RPMI7951 (cell line): ENCODE measurements at regions not wholly inside any gene's neighbourhood (a gene's known extent, or its start where the extent isn't known, plus 50 kb on each side); places are given as distances from the start of the nearest gene placed in this dataset.
A peak's percentile ranks its signal among the peaks of the same experiment; 100 is the strongest.

Experiments
- DNase-seq: peaks from one replicate; pipeline ENCODE4 v3.0.0-alpha.2; 2012; ENCODE audit warnings: low read depth

GRCh38 chr6:142561511-142562265 is 259.9 kb downstream of the ADGRG6 start:
- no peak for DNase-seq

- DNase-seq: no peak
Measured at GRCh38 chr6:142562865-142563264, 261.1 kb downstream of the ADGRG6 start.

GRCh38 chr6:142566628-142567396 is 265.0 kb downstream of the ADGRG6 start:
- DNase-seq: peak; percentile 55

GRCh38 chr6:142567461-142567860 is 265.7 kb downstream of the ADGRG6 start:
- DNase-seq: no peak

- no peak for DNase-seq
Measured at GRCh38 chr6:142568857-142569597, 267.2 kb downstream of the ADGRG6 start.

- DNase-seq: no peak
Measured at GRCh38 chr6:142569676-142570075, 267.9 kb downstream of the ADGRG6 start.

- no peak for DNase-seq
Measured at GRCh38 chr6:142570221-142570671, 268.4 kb downstream of the ADGRG6 start.

GRCh38 chr6:142592876-142593275 is 291.1 kb downstream of the ADGRG6 start:
- peak; percentile 23 for DNase-seq

- DNase-seq: no peak
Measured at GRCh38 chr6:142597836-142598235, 296.0 kb downstream of the ADGRG6 start.

- no peak for DNase-seq
Measured at GRCh38 chr6:142601427-142601826, 299.6 kb downstream of the ADGRG6 start.

- no peak for DNase-seq
Measured at GRCh38 chr6:142602972-142603371, 301.2 kb downstream of the ADGRG6 start.

- DNase-seq: peak; percentile 63
Measured at GRCh38 chr6:142605922-142606485, 304.2 kb downstream of the ADGRG6 start.

GRCh38 chr6:142612956-142613355 is 311.1 kb downstream of the ADGRG6 start:
- DNase-seq: no peak

- DNase-seq: peak; percentile 45
Measured at GRCh38 chr6:142613981-142614380, 312.2 kb downstream of the ADGRG6 start.

- DNase-seq: no peak
Measured at GRCh38 chr6:142617158-142617557, 315.4 kb downstream of the ADGRG6 start.

GRCh38 chr6:142621822-142622221 is 320.0 kb downstream of the ADGRG6 start:
- DNase-seq: no peak

- DNase-seq: no peak
Measured at GRCh38 chr6:142624978-142625715, 319.8 kb downstream of the HIVEP2 start.

GRCh38 chr6:142627474-142627873 is 317.5 kb downstream of the HIVEP2 start:
- DNase-seq: peak; percentile 30

GRCh38 chr6:142631517-142632385 is 313.2 kb downstream of the HIVEP2 start:
- DNase-seq: peak; percentile 77

- DNase-seq: peak; percentile 49
Measured at GRCh38 chr6:142633317-142633716, 311.7 kb downstream of the HIVEP2 start.
